Activated CD8-positive, alpha-beta T cell treated with anti-CD3 and anti-CD28 coated beads for 36 hours (primary cell): ENCODE measurements at regions not wholly inside any gene's neighbourhood (a gene's known extent, or its start where the extent isn't known, plus 50 kb on each side); places are given as distances from the start of the nearest gene placed in this dataset.

ENCODE experiments used
- ATAC-seq: fragments of 200-7000 bp; cut with Tn5 transposase; one replicate; pipeline ENCODE4 v1.10.0; 2021; ENCODE audit warnings: mild to moderate bottlenecking, moderate library complexity
- CTCF ChIA-PET: fragments of 350-600 bp; sonication (Branson Sonifier 250); formaldehyde crosslinking; loops from one replicate; lab custom pipeline; 2021; ENCODE audit warnings: antibody characterized with exemption; lab: Charles Lee
- POLR2A ChIA-PET: fragments of 350-600 bp; sonication (Branson Sonifier 250); formaldehyde crosslinking; loops from one replicate; lab custom pipeline; 2021; ENCODE audit warnings: antibody characterized with exemption; lab: Charles Lee
- DNase-seq: peaks from one replicate; pipeline ENCODE4 v3.0.0-alpha.2; 2020
- H3K27ac Mint-ChIP-seq: one replicate; pipeline ENCODE4 v1.8.0; 2021; ENCODE audit warnings: mild to moderate bottlenecking, mixed read lengths
- H3K27me3 Mint-ChIP-seq: one replicate; pipeline ENCODE4 v1.8.0; 2021; ENCODE audit warnings: mixed read lengths
- H3K36me3 Mint-ChIP-seq: one replicate; pipeline ENCODE4 v1.8.0; 2021; ENCODE audit warnings: low read depth, mixed read lengths
- H3K4me1 Mint-ChIP-seq: one replicate; pipeline ENCODE4 v1.8.0; 2021; ENCODE audit warnings: low read depth, mixed read lengths
- H3K4me3 Mint-ChIP-seq: one replicate; pipeline ENCODE4 v1.8.0; 2021; ENCODE audit warnings: mild to moderate bottlenecking, moderate library complexity, mixed read lengths
- H3K9me3 Mint-ChIP-seq: one replicate; pipeline ENCODE4 v1.8.0; 2021; ENCODE audit warnings: mixed read lengths
- CTCF ChIP-seq: fragments of 200-600 bp; IDR thresholded peaks from one replicate; pipeline ENCODE4 v1.8.0; 2022; ENCODE audit warnings: antibody characterized with exemption, mild to moderate bottlenecking
- intact Hi-C: fragments of 100-400 bp; cut with micrococcal nuclease; formaldehyde crosslinking; loops from one replicate; pipeline ENCODE4 v1.10.0; 2022

DNA sequence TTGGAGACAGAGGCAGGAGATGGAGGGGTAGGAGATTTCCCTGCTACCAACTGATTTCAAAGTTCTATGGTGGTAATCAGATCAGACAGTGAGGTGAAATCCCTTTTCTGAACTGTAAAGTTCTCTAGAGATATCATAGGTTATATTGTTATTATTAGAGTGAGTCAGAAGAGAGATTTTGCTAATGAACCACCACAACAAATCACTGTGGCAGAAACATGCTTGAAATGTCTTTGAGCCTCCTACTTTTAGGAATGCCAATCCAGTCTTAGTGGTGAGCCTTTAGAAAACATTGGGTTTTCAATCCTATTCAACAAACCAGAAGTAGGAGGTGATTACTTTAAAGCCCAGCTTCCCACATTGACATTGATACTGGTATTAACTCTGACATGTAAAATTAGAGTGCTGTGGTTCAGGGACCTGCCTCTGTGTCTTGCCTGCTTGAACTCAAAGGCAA, 136.7 kb upstream of the CNR1 start:
- ATAC-seq (no peak), DNase-seq (no peak)
- ChIA-PET POLR2A (no interaction called here), CTCF (no interaction called here)
- intact Hi-C loops = no loop called here
- no peaks in the 10 kb centered on the region for H3K4me1 Mint-ChIP-seq
- no peak overlapping the region for H3K27ac Mint-ChIP-seq
- H3K9me3 Mint-ChIP-seq = peaks cover 1% of the 10 kb centered on the region
- H3K27me3 Mint-ChIP-seq = peaks cover 4% of the 10 kb centered on the region
- H3K36me3 Mint-ChIP-seq = no peaks in the 10 kb centered on the region
- TF ChIP-seq CTCF = no peak
- H3K4me3 Mint-ChIP-seq = no peak overlapping the region

DNA sequence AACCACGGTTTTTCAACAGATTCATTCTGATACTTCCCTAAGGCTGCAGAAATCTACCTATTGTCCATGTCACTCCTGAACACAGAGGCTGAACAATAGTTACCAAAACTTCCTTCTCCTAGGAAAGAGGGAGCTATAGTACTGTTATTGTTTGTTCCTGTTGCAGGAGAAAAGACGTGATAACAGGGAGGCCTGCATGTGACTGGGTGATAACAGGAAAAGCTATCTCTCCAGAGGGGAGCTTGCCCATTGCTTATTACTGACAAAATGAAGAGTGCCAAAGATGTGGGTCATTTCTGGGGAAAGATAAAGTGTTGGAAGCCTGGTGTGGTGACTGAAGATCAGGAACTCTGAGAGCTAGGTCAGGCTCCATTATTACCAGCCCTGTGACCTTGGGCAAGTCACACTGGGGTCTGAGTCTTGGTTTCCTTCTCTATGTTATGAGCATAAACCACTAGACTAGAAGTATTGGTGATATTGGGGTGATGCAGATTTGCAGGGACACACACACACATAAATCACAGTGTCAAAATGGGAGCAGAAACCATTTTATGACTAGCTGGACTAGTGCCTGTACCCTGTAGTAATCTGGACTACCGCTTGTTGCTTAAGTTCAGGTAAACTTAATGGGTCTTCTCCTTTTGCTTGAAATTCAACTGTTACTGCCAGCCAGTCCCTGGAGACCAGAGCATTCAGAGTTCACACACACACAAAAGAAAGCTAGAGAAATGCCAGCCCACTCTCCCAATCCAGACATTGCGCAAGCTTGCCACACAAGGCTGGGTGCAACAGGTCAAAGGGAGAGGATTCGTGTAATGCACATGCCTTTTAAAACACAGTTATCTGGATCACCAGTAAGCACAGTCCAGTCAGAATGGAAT, 136.0 kb upstream of the CNR1 start:
- peaks cover 1% of the 10 kb centered on the region for H3K9me3 Mint-ChIP-seq
- POLR2A ChIA-PET = no interaction called here
- DNase-seq (no peak), ATAC-seq (no peak)
- CTCF ChIA-PET = no interaction called here
- H3K36me3 Mint-ChIP-seq = no peaks in the 10 kb centered on the region
- TF ChIP-seq CTCF = no peak
- intact Hi-C loops = no loop called here
- no peak overlapping the region for H3K4me3 Mint-ChIP-seq
- peaks cover 4% of the 10 kb centered on the region for H3K27me3 Mint-ChIP-seq
- H3K27ac Mint-ChIP-seq = no peak overlapping the region
- no peaks in the 10 kb centered on the region for H3K4me1 Mint-ChIP-seq

DNA sequence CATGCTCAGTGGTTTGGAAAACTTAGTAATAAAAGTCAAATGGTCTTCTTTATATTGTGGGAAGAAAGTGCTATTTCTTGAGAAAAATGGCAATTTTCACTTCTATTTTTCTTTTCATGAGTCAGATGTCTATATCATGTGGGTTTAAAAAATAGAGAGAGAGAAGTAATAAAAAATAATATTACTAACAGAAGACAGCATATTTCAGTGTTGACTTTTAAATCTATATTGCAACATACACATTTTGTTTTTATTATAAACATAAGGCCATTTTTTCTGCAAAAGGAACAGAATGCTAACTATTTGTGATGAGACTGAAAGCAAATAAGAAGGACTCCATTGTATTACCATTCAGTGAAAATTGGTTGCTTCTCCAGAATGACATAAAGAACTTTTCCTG, 135.1 kb upstream of the CNR1 start:
- Mint-ChIP-seq H3K27me3 (peaks cover 4% of the 10 kb centered on the region), H3K4me1 (no peaks in the 10 kb centered on the region), H3K36me3 (no peaks in the 10 kb centered on the region), H3K4me3 (no peak overlapping the region), H3K27ac (no peak overlapping the region), H3K9me3 (peaks cover under 1% of the 10 kb centered on the region)
- no peak for TF ChIP-seq CTCF
- no peak for DNase-seq
- ATAC-seq = no peak
- CTCF ChIA-PET = no interaction called here
- POLR2A ChIA-PET = no interaction called here
- intact Hi-C loops = no loop called here

- Mint-ChIP-seq H3K9me3 (no peaks in the 10 kb centered on the region), H3K4me3 (no peak overlapping the region), H3K36me3 (no peaks in the 10 kb centered on the region), H3K4me1 (no peaks in the 10 kb centered on the region), H3K27ac (no peak overlapping the region), H3K27me3 (peaks cover 5% of the 10 kb centered on the region)
- ATAC-seq (no peak), DNase-seq (no peak)
- ChIA-PET CTCF (no interaction called here), POLR2A (no interaction called here)
- intact Hi-C loops = no loop called here
- no peak for TF ChIP-seq CTCF
Observed at GRCh38 chr6:88298066-88298845, 132.1 kb upstream of the CNR1 start.

GRCh38 chr6:88296694-88297093, 130.5 kb upstream of the CNR1 start:
- intact Hi-C loops = no loop called here
- ATAC-seq = no peak
- no peaks in the 10 kb centered on the region for H3K4me1 Mint-ChIP-seq
- no peak overlapping the region for H3K27ac Mint-ChIP-seq
- no peak for TF ChIP-seq CTCF
- POLR2A ChIA-PET = no interaction called here
- DNase-seq = no peak
- H3K36me3 Mint-ChIP-seq = no peaks in the 10 kb centered on the region
- H3K27me3 Mint-ChIP-seq = peaks cover 4% of the 10 kb centered on the region
- CTCF ChIA-PET = no interaction called here
- H3K4me3 Mint-ChIP-seq = no peak overlapping the region
- H3K9me3 Mint-ChIP-seq = no peaks in the 10 kb centered on the region
